Ishikawa (cell line): ENCODE measurements at regions not wholly inside any gene's neighbourhood (a gene's known extent, or its start where the extent isn't known, plus 50 kb on each side); places are given as distances from the start of the nearest gene placed in this dataset.

Experiments
- CEBPB ChIP-seq: IDR thresholded peaks from 2 replicates; pipeline ENCODE4 v1.6.1; 2012
- CREB1 ChIP-seq: IDR thresholded peaks from 2 replicates; pipeline ENCODE4 v1.6.1; 2012; ENCODE audit warnings: low read depth
- EGR1 ChIP-seq: IDR thresholded peaks from 2 replicates; pipeline ENCODE4 v1.6.1; 2012
- EP300 ChIP-seq: IDR thresholded peaks from 2 replicates; pipeline ENCODE4 v1.6.1; 2012; ENCODE audit warnings: borderline replicate concordance
- FOXM1 ChIP-seq: IDR thresholded peaks from 2 replicates; pipeline ENCODE4 v1.6.1; 2012; ENCODE audit warnings: low read depth, borderline replicate concordance
- MAX ChIP-seq: IDR thresholded peaks from 2 replicates; pipeline ENCODE4 v1.6.1; 2012
- NFIC ChIP-seq: IDR thresholded peaks from 2 replicates; pipeline ENCODE4 v1.6.1; 2012
- RAD21 ChIP-seq: IDR thresholded peaks from 2 replicates; pipeline ENCODE4 v1.6.1; 2012; ENCODE audit warnings: low read depth
- REST ChIP-seq: IDR thresholded peaks from 2 replicates; pipeline ENCODE4 v1.6.1; 2012; ENCODE audit warnings: low read depth, mild to moderate bottlenecking
- TAF1 ChIP-seq: IDR thresholded peaks from 2 replicates; pipeline ENCODE4 v1.6.1; 2012; ENCODE audit warnings: low read depth, mild to moderate bottlenecking
- TCF12 ChIP-seq: IDR thresholded peaks from 2 replicates; pipeline ENCODE4 v1.6.1; 2012; ENCODE audit warnings: low read depth
- TEAD4 ChIP-seq: IDR thresholded peaks from 2 replicates; pipeline ENCODE4 v1.6.1; 2012
- YY1 ChIP-seq: IDR thresholded peaks from 2 replicates; pipeline ENCODE4 v1.6.1; 2012; ENCODE audit warnings: low read depth
- ZBTB7A ChIP-seq: IDR thresholded peaks from 2 replicates; pipeline ENCODE4 v1.6.1; 2012; ENCODE audit warnings: low read depth
- TF ChIP-seq, protein P1 (sequence below): IDR thresholded peaks from 2 replicates; pipeline ENCODE4 v1.6.1; 2012

DNA sequence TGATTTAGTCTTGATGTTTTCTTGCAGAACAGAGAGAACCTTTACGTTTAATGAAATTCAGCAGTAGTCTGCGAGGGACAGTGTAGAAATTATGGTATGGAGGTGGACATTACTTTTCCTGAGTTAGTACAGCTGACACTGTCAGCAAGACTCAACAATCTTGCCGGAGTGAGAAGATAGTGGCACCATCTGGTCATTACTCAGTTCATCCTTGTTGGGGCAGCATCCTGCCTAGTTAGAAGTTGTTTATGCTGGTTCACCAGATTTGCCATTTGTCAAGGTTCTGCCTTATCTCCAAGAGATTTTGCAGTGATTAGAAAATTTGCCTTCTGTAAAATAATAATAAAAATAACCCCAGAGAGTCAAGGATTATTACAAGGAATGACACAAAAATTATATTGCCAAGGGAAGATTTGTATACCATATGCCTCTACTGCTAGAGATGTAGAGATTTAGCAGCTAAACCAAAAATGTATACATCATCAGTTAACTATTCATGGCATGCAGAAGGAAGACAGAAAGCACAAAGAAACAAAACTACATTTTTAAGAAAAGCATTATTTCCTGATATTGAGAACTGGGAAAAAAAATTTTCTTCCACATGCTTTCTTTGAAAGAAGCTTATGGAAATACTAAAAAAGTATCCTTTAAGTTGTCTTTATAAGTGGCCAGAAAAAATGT, 1967.4 kb downstream of the NCAM2 start:
- no peak for TF ChIP-seq CEBPB
- TF ChIP-seq EGR1 = no peak
- no peak for TF ChIP-seq MAX
- TF ChIP-seq EP300 = no peak
- no peak for TF ChIP-seq FOXM1
- TF ChIP-seq REST = no peak
- TF ChIP-seq, protein P1, sequence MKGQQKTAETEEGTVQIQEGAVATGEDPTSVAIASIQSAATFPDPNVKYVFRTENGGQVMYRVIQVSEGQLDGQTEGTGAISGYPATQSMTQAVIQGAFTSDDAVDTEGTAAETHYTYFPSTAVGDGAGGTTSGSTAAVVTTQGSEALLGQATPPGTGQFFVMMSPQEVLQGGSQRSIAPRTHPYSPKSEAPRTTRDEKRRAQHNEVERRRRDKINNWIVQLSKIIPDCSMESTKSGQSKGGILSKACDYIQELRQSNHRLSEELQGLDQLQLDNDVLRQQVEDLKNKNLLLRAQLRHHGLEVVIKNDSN = no peak
- TF ChIP-seq TEAD4 = no peak

DNA sequence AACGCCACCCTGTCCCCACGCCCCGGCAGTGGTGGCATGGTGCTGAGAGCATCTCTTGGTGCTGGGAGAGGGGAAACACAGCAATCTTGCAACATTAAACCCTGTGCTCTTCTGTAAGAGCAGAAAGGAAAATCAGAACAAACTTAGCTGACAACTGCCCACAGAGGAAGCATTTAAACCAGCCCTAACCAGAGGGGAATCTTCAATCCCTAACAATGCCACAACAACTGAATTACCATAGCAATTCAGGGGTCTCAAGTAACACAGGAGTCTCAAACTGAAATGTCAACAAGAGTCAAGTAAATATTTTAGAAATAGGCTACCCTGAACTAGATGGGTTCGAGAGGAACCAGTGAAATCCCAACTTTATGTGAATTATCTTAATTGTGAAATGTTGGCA, 1983.6 kb downstream of the NCAM2 start:
- TF ChIP-seq NFIC (no peak), REST (no peak), RAD21 (no peak), TCF12 (no peak), EP300 (no peak), CEBPB (no peak), TAF1 (no peak), ZBTB7A (no peak), EGR1 (no peak), MAX (no peak)

GRCh38 chr21:22993144-22993543, 1994.9 kb downstream of the NCAM2 start:
- TF ChIP-seq TCF12 (no peak), EP300 (no peak), NFIC (no peak), ZBTB7A (no peak), REST (no peak), TEAD4 (no peak)

DNA sequence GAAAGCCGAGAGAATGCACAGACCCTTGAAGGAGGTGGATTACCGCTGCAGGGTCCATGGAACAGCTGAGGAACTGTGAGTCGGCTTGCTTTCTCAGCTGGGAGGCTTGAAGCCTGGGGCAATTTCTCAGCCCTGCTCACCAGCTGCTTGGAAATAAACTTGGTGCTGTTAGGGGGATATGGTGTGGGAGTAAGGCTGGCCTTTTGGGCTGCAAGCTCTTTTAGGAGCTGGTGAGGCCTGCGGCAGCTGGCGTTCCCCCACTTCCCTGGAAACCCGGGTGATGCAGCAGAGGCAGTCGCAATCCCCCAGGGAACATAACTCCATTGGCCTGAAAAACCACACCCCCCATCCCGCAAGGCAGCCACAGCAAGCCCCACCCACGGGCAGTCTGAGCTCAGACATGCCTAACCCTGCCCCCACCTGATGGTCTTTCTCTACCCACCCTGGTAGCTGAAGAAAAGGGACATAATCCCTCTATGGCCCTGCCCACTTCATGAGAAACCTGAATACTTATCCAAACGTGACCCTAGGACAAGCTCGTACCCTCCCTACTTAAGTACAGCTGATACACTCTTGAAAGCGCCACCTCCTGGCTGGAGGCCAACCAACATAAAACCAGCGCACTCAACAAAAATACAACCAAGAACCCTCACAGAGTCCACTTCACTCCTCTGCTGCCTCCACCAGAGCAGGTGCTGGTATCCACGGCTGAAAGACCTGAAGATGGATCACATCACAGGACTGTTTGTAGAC, 1995.8 kb downstream of the NCAM2 start:
- TF ChIP-seq TAF1 (no peak), TEAD4 (no peak), REST (no peak), YY1 (no peak), NFIC (no peak), TCF12 (no peak), FOXM1 (no peak), ZBTB7A (no peak), CEBPB (no peak), RAD21 (no peak), MAX (no peak), CREB1 (no peak), EP300 (no peak)
- TF ChIP-seq, protein P1 = no peak
